Fibroblast of the aortic adventitia (primary cell): ENCODE measurements at regions not wholly inside any gene's neighbourhood (a gene's known extent, or its start where the extent isn't known, plus 50 kb on each side); places are given as distances from the start of the nearest gene placed in this dataset.
A peak's percentile ranks its signal among the peaks of the same experiment; 100 is the strongest.
"Not testable (repeated sequence)": the region's sequence is repeated elsewhere in the genome, so short reads cannot be mapped to it uniquely, and the experiment has no call there.

Experiments
- DNase-seq: peaks from one replicate; pipeline ENCODE4 v3.0.0-alpha.2; 2010; ENCODE audit warnings: low read depth
- H3K4me3 ChIP-seq: 2 replicates; pipeline ENCODE4 v1.5.1; 2011; ENCODE audit warnings: low read depth, mild to moderate bottlenecking, control low read depth, low read length, moderate library complexity
- TF ChIP-seq, protein P1 (sequence below): IDR thresholded peaks from 2 replicates; pipeline ENCODE4 v1.5.1; 2011; ENCODE audit warnings: mild to moderate bottlenecking, low read length, control low read depth, inconsistent platforms; ENCODE audit not compliant: insufficient read depth

GRCh38 chr3:43817825-43818224, 127.1 kb downstream of the ABHD5 start:
- DNase-seq = no peak
- TF ChIP-seq, protein P1, sequence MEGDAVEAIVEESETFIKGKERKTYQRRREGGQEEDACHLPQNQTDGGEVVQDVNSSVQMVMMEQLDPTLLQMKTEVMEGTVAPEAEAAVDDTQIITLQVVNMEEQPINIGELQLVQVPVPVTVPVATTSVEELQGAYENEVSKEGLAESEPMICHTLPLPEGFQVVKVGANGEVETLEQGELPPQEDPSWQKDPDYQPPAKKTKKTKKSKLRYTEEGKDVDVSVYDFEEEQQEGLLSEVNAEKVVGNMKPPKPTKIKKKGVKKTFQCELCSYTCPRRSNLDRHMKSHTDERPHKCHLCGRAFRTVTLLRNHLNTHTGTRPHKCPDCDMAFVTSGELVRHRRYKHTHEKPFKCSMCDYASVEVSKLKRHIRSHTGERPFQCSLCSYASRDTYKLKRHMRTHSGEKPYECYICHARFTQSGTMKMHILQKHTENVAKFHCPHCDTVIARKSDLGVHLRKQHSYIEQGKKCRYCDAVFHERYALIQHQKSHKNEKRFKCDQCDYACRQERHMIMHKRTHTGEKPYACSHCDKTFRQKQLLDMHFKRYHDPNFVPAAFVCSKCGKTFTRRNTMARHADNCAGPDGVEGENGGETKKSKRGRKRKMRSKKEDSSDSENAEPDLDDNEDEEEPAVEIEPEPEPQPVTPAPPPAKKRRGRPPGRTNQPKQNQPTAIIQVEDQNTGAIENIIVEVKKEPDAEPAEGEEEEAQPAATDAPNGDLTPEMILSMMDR = no peak
- no peak overlapping the region for H3K4me3 ChIP-seq

GRCh38 chr3:43818229-43818628, 127.5 kb downstream of the ABHD5 start:
- H3K4me3 ChIP-seq = no peak overlapping the region
- TF ChIP-seq, protein P1 = no peak
- DNase-seq = no peak

- no peak for DNase-seq
- H3K4me3 ChIP-seq = no peak overlapping the region
- TF ChIP-seq, protein P1 = no peak
Measured at GRCh38 chr3:43838009-43838758, 147.4 kb downstream of the ABHD5 start.

- no peak for DNase-seq
- TF ChIP-seq, protein P1 = peak; percentile 15
- no peak overlapping the region for H3K4me3 ChIP-seq
Measured at GRCh38 chr3:43838877-43839276, 148.1 kb downstream of the ABHD5 start.

DNA sequence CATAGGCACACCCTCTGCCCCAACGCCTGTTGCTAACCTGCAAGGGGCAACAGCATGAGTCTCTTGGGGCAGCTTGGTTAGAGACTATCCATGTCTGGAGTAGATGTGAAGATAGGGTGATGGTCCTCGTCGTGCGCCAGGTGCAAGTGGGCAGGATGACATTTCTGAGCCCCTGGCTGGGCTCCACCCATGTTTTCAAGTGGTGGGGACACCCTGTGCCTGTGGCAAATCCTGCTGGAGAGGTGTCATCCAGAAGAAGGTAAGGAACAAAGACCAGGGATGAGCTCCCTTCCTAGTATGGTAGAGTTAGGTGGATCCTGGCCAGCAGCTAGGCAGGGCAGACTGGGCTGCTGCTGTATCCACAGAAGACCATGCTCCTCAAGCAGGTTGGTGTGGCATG, 152.6 kb downstream of the ABHD5 start:
- H3K4me3 ChIP-seq = no peak overlapping the region
- DNase-seq = no peak
- TF ChIP-seq, protein P1 = no peak

GRCh38 chr3:43844757-43845156, 154.0 kb downstream of the ABHD5 start:
- no peak overlapping the region for H3K4me3 ChIP-seq

DNA sequence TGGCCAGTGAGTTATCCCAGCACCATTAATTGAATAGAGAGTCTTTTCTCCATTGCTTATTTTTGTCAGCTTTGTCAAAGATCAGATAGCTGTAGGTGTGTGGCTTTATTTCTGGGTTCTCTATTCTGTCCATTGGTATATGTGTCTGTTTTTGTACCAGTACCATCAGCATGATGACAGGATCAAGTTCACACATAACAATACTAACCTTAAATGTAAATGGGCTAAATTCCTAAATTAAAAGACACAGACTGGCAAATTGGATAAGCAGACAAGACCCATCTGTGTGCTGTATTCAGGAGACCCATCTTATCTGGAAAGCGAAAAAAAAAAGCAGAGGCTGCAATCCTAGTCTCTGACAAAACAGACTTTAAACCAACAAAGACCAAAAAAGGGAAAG, 154.8 kb downstream of the ABHD5 start:
- not testable (repeated sequence) for DNase-seq

More at GRCh38 chr3:43844757-43845156, 154.0 kb downstream of the ABHD5 start:
- TF ChIP-seq, protein P1 = no peak
- DNase-seq = no peak

More for the DNA sequence above, 154.8 kb downstream of the ABHD5 start:
- not testable (repeated sequence) for H3K4me3 ChIP-seq
